NK-92 treated with Interleukin-12 subunit alpha and Interleukin-12 subunit beta, amount 100 ng/mL, for 24 hours (cell line): ENCODE measurements at regions not wholly inside any gene's neighbourhood (a gene's known extent, or its start where the extent isn't known, plus 50 kb on each side); places are given as distances from the start of the nearest gene placed in this dataset.

Experiments used
- DNase-seq: peaks from one replicate; lab custom pipeline; 2025; lab: John Stamatoyannopoulos, UW

- DNase-seq, result no peak
These were observed 342.5 kb upstream of the TGFBR2 start for GRCh38 chr3:30263925-30264313.

- DNase-seq, result no peak
These were observed 339.9 kb upstream of the TGFBR2 start for GRCh38 chr3:30266524-30266923.

- DNase-seq, result no peak
These were observed 338.1 kb upstream of the TGFBR2 start for GRCh38 chr3:30268288-30268687.

- DNase-seq, result no peak
These were observed 336.5 kb upstream of the TGFBR2 start for GRCh38 chr3:30269751-30270445.

GRCh38 chr3:30271781-30272180 is 334.6 kb upstream of the TGFBR2 start:
- no peak for DNase-seq

GRCh38 chr3:30273304-30274072 is 332.9 kb upstream of the TGFBR2 start:
- no peak for DNase-seq

- no peak for DNase-seq
These were observed 328.9 kb upstream of the TGFBR2 start for GRCh38 chr3:30277494-30277893.

- DNase-seq, result no peak
These were observed 324.9 kb upstream of the TGFBR2 start for GRCh38 chr3:30281526-30281925.

GRCh38 chr3:30282154-30282696 is 324.2 kb upstream of the TGFBR2 start:
- DNase-seq, result no peak

- DNase-seq, result no peak
These were observed 321.0 kb upstream of the TGFBR2 start for GRCh38 chr3:30285188-30286006.

- no peak for DNase-seq
These were observed 320.3 kb upstream of the TGFBR2 start for GRCh38 chr3:30286007-30286669.

- DNase-seq, result no peak
These were observed 319.6 kb upstream of the TGFBR2 start for GRCh38 chr3:30286811-30287210.

- no peak for DNase-seq
These were observed 317.6 kb upstream of the TGFBR2 start for GRCh38 chr3:30288830-30289229.

- DNase-seq, result no peak
These were observed 317.1 kb upstream of the TGFBR2 start for GRCh38 chr3:30289324-30289723.

- DNase-seq, result no peak
These were observed 316.6 kb upstream of the TGFBR2 start for GRCh38 chr3:30289766-30290165.

- DNase-seq, result no peak
These were observed 315.9 kb upstream of the TGFBR2 start for GRCh38 chr3:30290479-30290878.

GRCh38 chr3:30292192-30292893 is 314.1 kb upstream of the TGFBR2 start:
- no peak for DNase-seq

- DNase-seq, result no peak
These were observed 312.7 kb upstream of the TGFBR2 start for GRCh38 chr3:30293621-30294240.

- no peak for DNase-seq
These were observed 312.1 kb upstream of the TGFBR2 start for GRCh38 chr3:30294241-30294667.

- DNase-seq, result no peak
These were observed 309.3 kb upstream of the TGFBR2 start for GRCh38 chr3:30297112-30297511.
